ENCODE measurements at regions not wholly inside any gene's neighbourhood (a gene's known extent, or its start where the extent isn't known, plus 50 kb on each side); places are given as distances from the start of the nearest gene placed in this dataset.

GRCh38 chr6:150773969-150774368, 91.5 kb upstream of the MTHFD1L start:
- TF ChIP-seq ZC3H10 (CRISPR knock-in tag; IDR thresholded peaks at IDR 0.05) (no peak), ZFP30 (CRISPR knock-in tag; IDR thresholded peaks at IDR 0.05) (no peak), ARNTL (CRISPR knock-in tag; IDR thresholded peaks at IDR 0.05; ENCODE audit: borderline replicate concordance, low read depth) (no peak), ISL1 (CRISPR knock-in tag; IDR thresholded peaks at IDR 0.05) (no peak), SNAI2 (CRISPR knock-in tag; IDR thresholded peaks at IDR 0.05) (no peak), CSDC2 (CRISPR knock-in tag; IDR thresholded peaks at IDR 0.05) (no peak), GLIS3 (CRISPR knock-in tag; IDR thresholded peaks at IDR 0.05) (no peak)
- ATAC-seq, result no peak

GRCh38 chr6:150775415-150776203, 89.9 kb upstream of the MTHFD1L start:
- TF ChIP-seq PPARA (CRISPR knock-in tag; IDR thresholded peaks at IDR 0.05; ENCODE audit: borderline replicate concordance) (no peak), ZFP3 (CRISPR knock-in tag; IDR thresholded peaks at IDR 0.05) (no peak), ZNF565 (CRISPR knock-in tag; conservative IDR thresholded peaks at IDR 0.05; ENCODE audit: low read depth) (no peak), PATZ1 (CRISPR knock-in tag; IDR thresholded peaks at IDR 0.05; ENCODE audit: borderline replicate concordance) (no peak), CSRNP3 (CRISPR knock-in tag; IDR thresholded peaks at IDR 0.05) (no peak), ARNTL (CRISPR knock-in tag; IDR thresholded peaks at IDR 0.05; ENCODE audit: borderline replicate concordance, low read depth) (no peak), ZFP30 (CRISPR knock-in tag; IDR thresholded peaks at IDR 0.05) (no peak), SNAI2 (CRISPR knock-in tag; IDR thresholded peaks at IDR 0.05) (no peak), OSR1 (CRISPR knock-in tag; IDR thresholded peaks at IDR 0.05) (no peak), ZC3H10 (CRISPR knock-in tag; IDR thresholded peaks at IDR 0.05) (no peak), TOX (CRISPR knock-in tag; IDR thresholded peaks at IDR 0.05; ENCODE audit: borderline replicate concordance) (no peak), ZNF8 (CRISPR knock-in tag; IDR thresholded peaks at IDR 0.05) (no peak), ESRRG (CRISPR knock-in tag; IDR thresholded peaks at IDR 0.05) (no peak), TSHZ2 (CRISPR knock-in tag; IDR thresholded peaks at IDR 0.05) (no peak), TCF4 (CRISPR knock-in tag; IDR thresholded peaks at IDR 0.05; ENCODE audit: borderline replicate concordance) (no peak), BACH2 (CRISPR knock-in tag; IDR thresholded peaks at IDR 0.05; ENCODE audit: borderline replicate concordance) (no peak), CREB5 (CRISPR knock-in tag; IDR thresholded peaks at IDR 0.05; ENCODE audit: low read depth) (no peak), CSDC2 (CRISPR knock-in tag; IDR thresholded peaks at IDR 0.05) (no peak), POU6F1 (CRISPR knock-in tag; IDR thresholded peaks at IDR 0.05; ENCODE audit: borderline replicate concordance, low read depth) (no peak)
- no peak for ATAC-seq

- TF ChIP-seq ZNF70 (CRISPR knock-in tag; IDR thresholded peaks at IDR 0.05), result no peak
- TF ChIP-seq PPARA (CRISPR knock-in tag; IDR thresholded peaks at IDR 0.05; ENCODE audit: borderline replicate concordance), result no peak
- TF ChIP-seq CSDC2 (CRISPR knock-in tag; IDR thresholded peaks at IDR 0.05), result no peak
- no peak for TF ChIP-seq BACH2 (CRISPR knock-in tag; IDR thresholded peaks at IDR 0.05; ENCODE audit: borderline replicate concordance)
- ATAC-seq, result no peak
These were observed 87.8 kb upstream of the MTHFD1L start for GRCh38 chr6:150777736-150778135.

Data from SK-N-SH treated with all-trans-retinoic acid at 6 μM for 48 hours (cell line).